SK-N-SH treated with all-trans-retinoic acid at 6 μM for 48 hours (cell line): ENCODE measurements at regions not wholly inside any gene's neighbourhood (a gene's known extent, or its start where the extent isn't known, plus 50 kb on each side); places are given as distances from the start of the nearest gene placed in this dataset.

Experiments
- ARNTL ChIP-seq: fragments of 450-650 bp; formaldehyde crosslinking; IDR thresholded peaks from 2 replicates; pipeline ENCODE4 v1.5.0; 2020; ENCODE audit warnings: low read depth, mild to moderate bottlenecking, moderate library complexity, borderline replicate concordance
- RARB ChIP-seq: fragments of 250-450 bp; sonication (Bioruptor Pico); IDR thresholded peaks from 2 replicates; pipeline ENCODE4 v1.8.0; 2021; ENCODE audit warnings: mild to moderate bottlenecking, moderate library complexity
- SNAI2 ChIP-seq: fragments of 250-450 bp; sonication (Bioruptor Pico); IDR thresholded peaks from 2 replicates; pipeline ENCODE4 v1.5.0; 2020; ENCODE audit warnings: mild to moderate bottlenecking, moderate library complexity
- TOX ChIP-seq: fragments of 250-450 bp; sonication (Bioruptor Pico); IDR thresholded peaks from 2 replicates; pipeline ENCODE4 v1.8.0; 2021; ENCODE audit warnings: mild to moderate bottlenecking, moderate library complexity, borderline replicate concordance
- TF ChIP-seq, protein P1 (sequence below): fragments of 250-450 bp; sonication (Bioruptor Pico); IDR thresholded peaks from 2 replicates; pipeline ENCODE4 v1.5.1; 2020; ENCODE audit warnings: low read depth, mild to moderate bottlenecking, moderate library complexity

DNA sequence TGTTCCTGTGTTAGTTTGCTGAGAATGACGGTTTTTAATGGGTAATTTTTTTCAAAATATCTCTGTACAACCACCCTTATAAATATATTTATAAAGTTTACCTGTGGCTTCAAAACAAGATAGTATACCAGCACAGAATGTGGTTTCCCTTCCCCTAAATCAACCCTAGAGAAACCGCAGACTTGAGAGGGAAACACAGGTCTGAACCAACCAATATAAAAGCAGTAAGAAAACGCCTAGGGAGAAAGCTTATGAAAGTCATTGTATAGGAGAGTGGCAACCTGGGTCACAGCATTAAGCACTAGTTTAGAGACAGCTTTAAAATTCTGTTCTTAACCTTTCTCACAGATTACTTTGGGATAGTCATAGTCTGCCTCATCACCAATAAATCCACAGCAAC is 180.6 kb upstream of the LHX8 start:
- TF ChIP-seq SNAI2 (CRISPR knock-in tag) = no peak
- TF ChIP-seq RARB (CRISPR knock-in tag) = no peak
- no peak for TF ChIP-seq TOX (CRISPR knock-in tag)
- TF ChIP-seq, protein P1, sequence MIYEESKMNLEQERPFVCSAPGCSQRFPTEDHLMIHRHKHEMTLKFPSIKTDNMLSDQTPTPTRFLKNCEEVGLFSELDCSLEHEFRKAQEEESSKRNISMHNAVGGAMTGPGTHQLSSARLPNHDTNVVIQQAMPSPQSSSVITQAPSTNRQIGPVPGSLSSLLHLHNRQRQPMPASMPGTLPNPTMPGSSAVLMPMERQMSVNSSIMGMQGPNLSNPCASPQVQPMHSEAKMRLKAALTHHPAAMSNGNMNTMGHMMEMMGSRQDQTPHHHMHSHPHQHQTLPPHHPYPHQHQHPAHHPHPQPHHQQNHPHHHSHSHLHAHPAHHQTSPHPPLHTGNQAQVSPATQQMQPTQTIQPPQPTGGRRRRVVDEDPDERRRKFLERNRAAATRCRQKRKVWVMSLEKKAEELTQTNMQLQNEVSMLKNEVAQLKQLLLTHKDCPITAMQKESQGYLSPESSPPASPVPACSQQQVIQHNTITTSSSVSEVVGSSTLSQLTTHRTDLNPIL (CRISPR knock-in tag) = no peak
- no peak for TF ChIP-seq ARNTL (CRISPR knock-in tag)
